C4-2B (cell line): ENCODE measurements at regions not wholly inside any gene's neighbourhood (a gene's known extent, or its start where the extent isn't known, plus 50 kb on each side); places are given as distances from the start of the nearest gene placed in this dataset.

ENCODE experiments used
- H3K27ac ChIP-seq: fragments of 450-650 bp; 2 replicates; pipeline ENCODE4 v1.5.1; 2017
- CTCF ChIP-seq: fragments of 450-650 bp; conservative IDR thresholded peaks from 2 replicates; pipeline ENCODE4 v1.5.1; 2017; ENCODE audit warnings: mild to moderate bottlenecking
- ZFX ChIP-seq: fragments of 450-650 bp; IDR thresholded peaks from 2 replicates; pipeline ENCODE4 v1.6.1; 2017

GRCh38 chr10:78547905-78548304 lies 514.2 kb downstream of the RPS24 start:
- no peak for TF ChIP-seq CTCF
- no peak for TF ChIP-seq ZFX
- no peak overlapping the region for H3K27ac ChIP-seq

- no peak for TF ChIP-seq ZFX
- no peak for TF ChIP-seq CTCF
- peak overlapping the region; percentile 67 for H3K27ac ChIP-seq
Measured at GRCh38 chr10:78548369-78548768, 514.7 kb downstream of the RPS24 start.

- H3K27ac ChIP-seq, result peak overlapping the region; percentile 67
- TF ChIP-seq ZFX (no peak), CTCF (no peak)
Measured at GRCh38 chr10:78549140-78549935, 515.7 kb downstream of the RPS24 start.

- H3K27ac ChIP-seq, result peak overlapping the region; percentile 67
- TF ChIP-seq CTCF (no peak), ZFX (no peak)
Measured at GRCh38 chr10:78550090-78550489, 516.4 kb downstream of the RPS24 start.

GRCh38 chr10:78550716-78551115 lies 517.1 kb downstream of the RPS24 start:
- TF ChIP-seq ZFX (no peak), CTCF (no peak)
- peak overlapping the region; percentile 67 for H3K27ac ChIP-seq

GRCh38 chr10:78551184-78552005 lies 517.4 kb upstream of the ZMIZ1 start:
- TF ChIP-seq ZFX (no peak), CTCF (no peak)
- peak overlapping the region; percentile 67 for H3K27ac ChIP-seq

- TF ChIP-seq CTCF, result no peak
- TF ChIP-seq ZFX, result no peak
- peak overlapping the region; percentile 67 for H3K27ac ChIP-seq
Measured at GRCh38 chr10:78552261-78552811, 516.4 kb upstream of the ZMIZ1 start.
